ENCODE measurements at regions not wholly inside any gene's neighbourhood (a gene's known extent, or its start where the extent isn't known, plus 50 kb on each side); places are given as distances from the start of the nearest gene placed in this dataset.
"Not testable (repeated sequence)": the region's sequence is repeated elsewhere in the genome, so short reads cannot be mapped to it uniquely, and the experiment has no call there.

DNA sequence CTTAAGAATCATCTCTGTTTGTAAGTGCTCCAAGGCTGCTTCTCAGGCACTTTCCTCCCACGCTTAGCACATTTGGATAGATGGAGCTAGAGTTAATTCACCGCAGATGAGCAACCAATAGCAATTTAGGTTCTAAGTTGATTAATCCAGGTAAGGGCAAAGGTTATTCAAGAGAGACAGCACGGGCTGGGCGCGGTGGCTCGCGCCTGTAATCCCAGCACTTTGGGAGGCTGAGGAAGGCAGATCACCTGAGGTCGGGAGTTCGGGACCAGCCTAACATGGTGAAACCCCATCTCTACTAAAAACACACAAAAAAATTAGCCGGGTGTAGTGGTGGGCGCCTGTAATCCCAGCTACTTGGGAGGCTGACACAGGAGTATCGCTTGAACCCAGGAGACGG lies 54.5 kb upstream of the UNC13C start:
- not testable (repeated sequence) for DNase-seq

DNA sequence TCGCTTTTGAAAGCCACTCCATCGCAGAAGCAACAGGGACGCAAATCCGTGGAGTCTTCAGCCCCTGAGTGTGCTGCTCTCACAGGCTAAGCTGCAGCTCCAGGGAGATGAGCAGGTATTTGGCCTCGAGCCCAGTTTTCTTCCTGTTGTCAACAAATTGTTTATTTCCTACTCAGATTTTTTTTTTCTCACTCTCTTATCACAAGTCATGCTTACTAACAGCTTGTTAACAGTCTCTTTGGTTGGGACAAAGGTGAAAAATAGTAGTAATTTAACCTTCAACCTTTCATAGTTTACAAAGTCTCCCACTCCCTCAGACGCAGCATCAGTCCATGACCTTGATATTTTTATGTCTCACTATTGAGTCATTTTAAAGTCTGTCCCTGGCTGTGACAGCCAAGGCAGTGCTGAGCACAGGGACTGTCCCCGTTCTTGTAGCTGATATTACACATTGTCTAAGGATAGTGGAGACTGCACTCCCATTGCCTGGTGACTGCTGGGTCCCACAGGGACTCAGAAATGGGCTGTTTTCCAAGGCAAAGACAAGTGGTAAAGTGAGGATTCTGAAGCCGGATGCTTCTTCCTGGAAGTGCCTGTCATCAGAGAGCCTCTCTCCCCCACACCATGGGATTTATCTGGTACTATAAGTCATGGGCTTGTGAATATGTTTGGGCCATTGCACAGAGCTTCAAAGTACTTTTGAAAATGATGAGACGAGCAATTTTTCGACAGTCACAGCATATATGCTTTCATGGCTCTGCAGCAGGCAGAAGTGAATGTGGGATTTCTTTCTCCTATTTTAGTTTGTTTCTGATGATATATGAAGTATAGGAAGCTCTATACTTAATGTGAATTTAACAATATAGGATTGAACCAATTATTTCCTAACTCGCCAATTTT lies 59.8 kb upstream of the UNC13C start:
- DNase-seq, result no peak

DNA sequence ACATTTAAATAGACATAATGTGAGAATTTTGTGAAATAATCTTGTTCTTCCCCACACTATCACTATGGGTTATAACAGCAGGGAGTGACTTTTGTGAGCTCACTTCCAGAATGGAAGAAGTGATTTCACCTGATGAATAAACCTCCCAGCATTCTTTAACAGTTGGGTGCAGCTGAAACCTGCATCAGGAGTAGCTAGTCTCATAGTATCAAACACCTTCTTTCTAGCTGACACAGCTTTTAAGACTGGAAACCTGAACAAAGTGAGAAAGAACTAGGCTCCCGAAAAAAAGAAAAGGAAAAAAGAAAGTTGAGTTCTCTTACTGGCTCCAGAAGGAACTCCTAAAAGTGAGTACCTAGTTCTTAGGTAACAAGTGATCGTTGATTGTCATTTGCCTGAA lies 61.1 kb upstream of the UNC13C start:
- DNase-seq, result no peak

DNA sequence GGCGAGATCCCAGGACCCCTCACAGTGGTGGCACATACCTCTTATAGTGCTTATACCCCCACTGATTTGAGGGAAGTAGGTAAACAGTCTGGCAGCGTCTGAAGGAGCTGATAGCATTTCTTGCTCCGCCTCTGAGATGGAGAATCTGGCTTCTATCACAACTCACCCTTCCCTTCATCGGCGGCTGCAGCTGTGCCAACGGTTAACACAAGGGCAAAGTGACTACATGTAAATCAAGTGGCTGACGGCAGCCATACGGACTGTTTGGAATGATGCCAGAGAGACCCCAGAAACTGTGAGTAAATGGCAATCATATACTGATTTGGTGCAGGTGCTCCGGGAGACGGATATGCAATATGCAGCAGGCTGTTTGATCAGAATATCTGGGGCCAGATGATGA lies 66.8 kb upstream of the UNC13C start:
- no peak for DNase-seq

DNA sequence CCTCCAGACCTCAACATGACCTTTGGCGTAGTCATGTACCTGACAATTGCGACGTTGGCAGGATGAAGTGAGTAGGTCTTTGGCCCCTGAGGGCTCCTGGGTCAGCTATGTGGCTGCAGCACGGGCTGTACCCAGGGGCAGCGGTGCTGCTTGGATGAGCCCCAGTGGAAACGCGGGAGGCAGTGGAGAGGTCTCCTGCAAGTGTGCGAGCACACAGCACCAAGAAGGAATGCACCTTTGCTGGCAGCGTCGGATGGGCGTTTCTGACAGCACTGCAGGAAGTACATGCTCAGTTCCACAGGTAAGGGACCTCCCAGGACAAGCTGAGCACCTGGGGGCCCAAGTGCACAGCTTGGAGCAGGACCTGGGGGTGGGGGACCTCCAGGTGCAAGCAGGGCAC lies 67.4 kb upstream of the UNC13C start:
- no peak for DNase-seq

DNA sequence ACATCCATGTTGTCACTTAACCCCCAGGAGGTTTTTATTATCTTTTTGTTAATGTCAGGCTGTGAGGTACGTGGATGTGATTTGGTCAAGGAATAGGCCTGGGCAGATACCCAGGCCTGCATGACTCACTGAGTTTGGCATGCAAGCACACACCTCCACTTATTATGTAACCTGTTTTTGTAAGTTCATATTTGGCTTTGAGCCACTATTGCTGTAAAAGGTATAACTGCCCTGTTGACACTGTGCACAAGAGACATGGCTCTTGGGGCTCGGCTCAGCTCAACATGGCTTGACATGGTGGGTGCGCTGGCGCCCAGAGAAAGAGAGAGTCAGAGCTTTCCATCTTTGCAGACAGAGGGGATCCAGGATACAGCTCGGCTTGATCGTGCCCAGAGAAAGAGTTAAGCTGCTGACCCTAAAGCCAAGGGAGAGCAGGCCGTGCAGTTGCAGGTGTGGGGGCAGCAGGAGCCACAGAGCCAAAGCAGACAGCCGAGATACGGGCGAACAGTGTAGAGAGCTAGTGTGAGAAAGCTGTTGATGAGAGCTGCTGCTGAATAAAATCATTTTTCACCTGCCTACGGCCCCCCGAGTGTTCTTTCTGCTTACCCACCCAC lies 67.9 kb upstream of the UNC13C start:
- DNase-seq, result no peak

DNA sequence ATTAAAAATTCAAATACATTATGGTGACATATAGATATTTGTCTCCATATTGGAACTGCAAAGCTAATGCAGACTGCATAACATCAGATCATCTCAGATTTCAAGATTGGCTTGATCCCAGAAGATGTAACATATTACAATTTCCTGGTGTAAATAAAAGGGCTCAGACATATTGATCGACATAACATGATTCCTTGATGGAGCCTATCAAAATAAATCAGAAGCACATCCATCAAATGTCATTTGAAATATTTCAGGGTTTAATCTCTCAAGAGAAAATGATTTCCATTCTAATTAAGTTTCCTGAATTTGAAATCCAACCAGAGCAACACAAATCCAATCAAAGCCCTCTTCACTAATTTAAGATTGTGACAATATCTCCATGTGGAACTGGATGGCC lies 75.1 kb upstream of the UNC13C start:
- no peak for DNase-seq

DNA sequence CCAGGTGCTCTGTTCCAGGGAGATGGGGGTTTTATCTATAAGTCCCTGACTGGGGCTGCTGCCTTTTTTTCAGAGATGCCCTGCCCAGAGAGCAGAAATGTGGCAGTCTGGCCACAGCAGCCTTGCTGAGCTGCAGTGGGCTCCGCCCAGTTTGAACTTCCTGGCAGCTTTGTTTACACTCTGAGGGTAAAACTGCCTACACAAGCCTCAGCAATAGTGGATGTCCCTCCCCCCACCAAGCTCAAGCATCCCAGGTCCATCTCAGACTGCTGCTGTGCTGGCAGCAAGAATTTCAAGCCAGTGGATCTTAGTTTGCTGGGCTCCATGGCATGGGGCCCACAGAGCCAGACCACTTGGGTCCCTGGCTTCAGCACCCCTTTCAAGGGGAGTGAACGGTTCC lies 84.8 kb upstream of the UNC13C start:
- not testable (repeated sequence) for DNase-seq

DNA sequence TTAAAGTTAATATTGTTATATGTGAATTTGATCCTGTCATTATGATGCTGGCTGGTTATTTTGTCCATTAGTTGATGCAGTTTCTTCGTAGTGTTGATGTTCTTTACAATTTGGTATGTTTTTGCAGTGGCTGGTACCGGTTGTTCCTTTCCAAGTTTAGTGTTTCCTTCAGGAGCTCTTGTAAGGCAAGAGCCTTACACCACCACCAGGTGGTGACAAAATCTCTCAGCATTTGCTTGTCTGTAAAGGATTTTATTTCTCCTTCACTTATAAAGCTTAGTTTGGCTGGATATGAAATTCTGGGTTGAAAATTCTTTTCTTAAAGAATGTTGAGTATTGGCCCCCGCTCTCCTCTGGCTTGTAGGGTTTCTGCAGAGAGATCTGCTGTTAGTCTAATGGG lies 86.4 kb upstream of the UNC13C start:
- not testable (repeated sequence) for DNase-seq

DNA sequence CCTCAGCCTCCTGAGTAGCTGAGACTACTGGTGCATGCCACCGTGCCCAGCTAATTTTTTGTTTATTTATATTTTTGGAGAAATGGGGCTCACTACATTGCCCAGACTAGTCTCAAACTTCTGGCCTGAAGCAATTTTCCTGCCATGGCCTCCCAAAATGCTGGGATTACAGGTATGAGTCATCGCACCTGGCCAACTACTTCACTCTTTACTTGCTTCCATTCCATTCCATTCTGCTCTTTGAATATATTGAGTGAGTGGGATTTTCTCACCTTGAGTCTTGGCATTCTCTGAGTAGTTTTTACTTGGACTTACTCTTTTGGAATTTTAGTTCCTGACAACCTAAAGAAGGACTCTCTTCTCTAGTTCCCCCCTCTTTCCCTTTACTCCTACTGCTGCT lies 93.8 kb upstream of the UNC13C start:
- DNase-seq, result no peak

DNA sequence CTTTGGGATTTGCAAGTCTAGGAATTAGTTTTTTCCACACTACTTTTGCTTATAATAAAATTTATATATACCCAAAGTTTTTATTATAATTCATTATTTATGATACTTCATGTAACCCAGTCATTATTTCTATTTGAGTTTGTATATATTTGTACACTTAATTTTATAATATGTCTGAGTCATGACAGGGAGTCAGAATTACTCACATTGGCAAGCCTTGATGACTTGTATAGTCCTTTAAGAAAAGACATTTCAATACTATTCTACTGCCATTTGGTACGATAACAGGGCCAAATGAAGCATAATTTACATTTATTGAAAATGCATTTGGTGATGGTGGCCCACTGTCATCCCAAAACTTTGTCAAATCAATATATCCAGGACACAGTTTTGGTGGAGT lies 95.9 kb upstream of the UNC13C start:
- DNase-seq, result no peak

DNA sequence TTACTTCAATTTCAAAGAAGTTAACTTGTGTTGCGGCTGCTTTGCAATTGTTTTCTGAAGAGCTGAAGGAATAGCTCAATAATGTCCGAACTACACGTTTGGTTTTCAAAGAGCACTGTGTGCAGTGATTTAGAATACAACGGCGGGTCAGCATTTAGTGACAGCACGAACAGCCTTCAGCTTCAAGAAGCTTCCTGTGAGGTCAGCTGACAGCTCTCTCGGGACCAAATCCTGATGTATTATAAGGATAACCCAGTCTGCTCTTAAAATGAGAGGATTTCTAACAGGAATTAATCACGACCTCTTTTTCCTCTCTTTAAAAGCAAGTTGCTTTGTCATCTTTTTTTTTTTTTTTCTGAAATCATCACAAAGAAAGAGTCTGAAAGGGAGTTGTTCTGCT lies 97.9 kb upstream of the UNC13C start:
- DNase-seq, result no peak

DNA sequence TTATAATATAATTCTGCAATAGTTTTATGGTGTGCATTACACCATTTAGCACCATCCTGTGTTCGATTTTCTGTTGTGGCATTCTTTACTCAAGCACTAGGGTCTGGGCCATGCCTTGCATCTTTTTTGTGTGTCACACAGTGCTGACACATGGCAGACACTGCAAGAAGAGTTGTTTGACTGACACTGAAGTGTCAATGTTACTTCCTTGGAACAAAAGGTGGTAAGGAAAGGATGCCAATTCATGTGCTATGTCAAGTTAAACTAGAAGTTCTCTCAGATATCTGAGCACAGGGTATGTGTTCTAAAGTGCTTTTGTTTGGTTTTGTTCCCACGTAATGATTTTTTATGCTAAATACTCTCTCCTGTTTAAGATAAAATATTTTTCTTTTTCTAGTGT lies 102.5 kb upstream of the UNC13C start:
- no peak for DNase-seq

DNA sequence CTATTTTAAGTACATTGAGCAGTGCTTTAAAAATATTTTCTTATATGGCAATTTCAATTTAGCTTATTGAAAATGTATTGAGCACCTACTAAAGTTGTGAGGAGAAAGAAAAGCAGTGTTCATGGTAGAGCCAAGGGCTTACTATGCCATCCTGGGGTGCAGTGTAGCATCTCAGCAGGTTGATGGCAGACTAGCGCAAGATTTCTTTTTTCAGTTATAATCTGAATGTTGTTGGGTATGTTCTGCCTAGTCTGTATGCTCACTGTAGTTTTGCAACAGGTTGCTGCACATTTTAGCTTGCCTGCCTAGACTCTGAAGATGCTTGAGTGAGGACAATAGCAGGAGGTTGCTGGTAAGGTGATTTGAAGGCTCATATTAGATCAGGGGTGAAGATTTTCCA lies 103.1 kb upstream of the UNC13C start:
- DNase-seq, result no peak

DNA sequence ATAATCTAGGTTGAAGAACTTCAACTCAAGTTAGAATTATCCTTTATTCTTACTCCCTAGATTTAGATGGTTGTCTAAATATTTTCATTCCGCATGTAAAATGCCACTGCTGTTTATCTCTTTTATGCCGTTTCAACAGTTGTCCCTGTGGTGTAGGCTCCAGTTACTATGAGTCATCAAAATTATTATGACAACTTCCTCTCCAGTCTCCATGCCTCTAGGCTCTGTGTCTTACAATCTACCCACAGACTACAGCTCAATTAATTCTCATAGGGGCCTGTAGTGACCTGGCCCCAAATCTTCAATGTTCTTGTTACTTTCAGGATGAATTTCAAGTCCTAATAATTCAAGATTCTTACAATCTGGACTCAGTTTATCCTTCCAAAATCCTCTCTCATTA lies 105.8 kb upstream of the UNC13C start:
- DNase-seq, result no peak

DNA sequence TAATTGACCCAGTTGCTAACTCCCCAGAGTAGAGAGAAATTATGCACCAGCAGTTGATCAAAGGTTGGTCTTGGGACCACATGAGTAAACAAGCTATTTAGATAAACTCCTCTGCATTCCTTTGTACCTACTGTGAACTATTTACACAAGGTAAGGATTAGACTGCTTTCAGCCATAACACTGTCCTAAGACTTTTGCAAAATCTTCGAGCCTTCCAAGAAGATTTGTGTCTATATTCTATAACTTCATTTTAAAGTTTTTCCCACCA lies 108.5 kb upstream of the UNC13C start:
- DNase-seq, result no peak

DNA sequence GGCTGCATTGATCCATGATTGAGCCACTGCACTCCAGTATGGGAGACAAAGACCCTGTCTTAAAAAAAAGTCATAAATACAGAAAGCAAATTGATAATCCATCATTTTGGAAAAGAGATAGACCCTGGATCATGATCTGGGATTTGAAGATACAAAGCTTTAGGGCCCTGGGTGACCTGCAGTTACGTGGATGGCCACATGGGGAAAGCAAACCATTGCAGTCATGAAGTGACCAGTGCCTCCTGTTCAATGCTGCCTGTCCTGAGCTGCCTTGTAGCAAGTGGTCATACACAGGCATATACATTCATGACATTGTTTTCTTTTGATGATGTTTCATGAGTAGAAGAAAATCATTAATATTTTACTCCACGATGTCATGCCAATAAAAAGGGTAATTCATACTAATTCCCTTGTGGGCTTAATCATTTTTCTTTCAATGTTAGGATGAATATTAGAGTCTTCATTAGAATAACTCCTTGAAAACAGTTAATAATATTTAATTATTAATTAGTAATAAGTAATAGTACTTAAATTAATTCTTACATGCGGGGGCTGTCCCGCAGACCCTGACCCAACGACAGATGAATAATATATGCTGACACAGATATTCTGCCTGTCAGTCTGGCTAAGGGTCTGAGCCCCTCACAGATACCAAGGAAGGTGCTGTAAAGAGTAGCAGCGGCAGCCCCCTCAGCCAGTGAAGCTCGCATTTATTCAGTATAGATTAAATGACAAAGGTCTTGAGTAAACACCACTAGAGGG lies 109.0 kb upstream of the UNC13C start:
- DNase-seq, result no peak

DNA sequence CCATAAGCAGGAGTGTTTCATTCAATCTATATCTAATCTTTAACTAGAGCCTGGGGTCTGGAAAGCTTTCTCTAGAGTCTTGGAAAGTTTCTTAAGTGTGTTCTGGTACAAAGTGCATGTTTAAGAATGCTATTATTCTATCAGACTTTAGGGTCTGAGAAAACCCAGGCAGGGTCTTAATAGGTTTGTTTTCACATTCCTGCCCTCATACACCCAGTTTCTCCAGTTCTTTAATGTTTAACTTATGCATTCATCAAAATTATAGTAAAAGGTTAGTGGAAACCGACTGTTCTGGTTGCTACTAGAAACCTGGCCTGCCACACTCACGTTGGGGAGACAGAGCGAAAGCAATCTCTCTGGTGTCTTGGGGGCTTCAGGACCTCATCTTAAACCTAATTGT lies 102.9 kb upstream of the WDR72 start:
- no peak for DNase-seq

DNA sequence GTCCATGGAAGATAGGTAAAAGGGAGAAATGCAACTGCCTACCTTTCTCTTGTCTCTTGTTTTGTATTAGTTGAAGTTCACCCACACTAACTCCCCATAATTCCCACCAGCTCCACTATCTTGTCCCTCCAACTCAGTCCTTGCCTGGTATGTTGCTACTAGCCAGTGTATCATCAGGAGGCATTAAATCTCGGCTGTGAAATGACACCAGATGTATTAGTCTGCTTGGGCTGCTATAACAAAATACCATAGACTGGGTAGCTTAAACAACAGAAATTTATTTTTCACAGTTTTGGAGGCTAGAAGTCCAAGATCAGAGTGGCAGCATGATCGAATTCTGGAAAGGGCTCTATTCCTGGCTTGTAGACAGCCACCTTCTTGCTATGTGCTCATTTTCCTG lies 102.3 kb upstream of the WDR72 start:
- no peak for DNase-seq

DNA sequence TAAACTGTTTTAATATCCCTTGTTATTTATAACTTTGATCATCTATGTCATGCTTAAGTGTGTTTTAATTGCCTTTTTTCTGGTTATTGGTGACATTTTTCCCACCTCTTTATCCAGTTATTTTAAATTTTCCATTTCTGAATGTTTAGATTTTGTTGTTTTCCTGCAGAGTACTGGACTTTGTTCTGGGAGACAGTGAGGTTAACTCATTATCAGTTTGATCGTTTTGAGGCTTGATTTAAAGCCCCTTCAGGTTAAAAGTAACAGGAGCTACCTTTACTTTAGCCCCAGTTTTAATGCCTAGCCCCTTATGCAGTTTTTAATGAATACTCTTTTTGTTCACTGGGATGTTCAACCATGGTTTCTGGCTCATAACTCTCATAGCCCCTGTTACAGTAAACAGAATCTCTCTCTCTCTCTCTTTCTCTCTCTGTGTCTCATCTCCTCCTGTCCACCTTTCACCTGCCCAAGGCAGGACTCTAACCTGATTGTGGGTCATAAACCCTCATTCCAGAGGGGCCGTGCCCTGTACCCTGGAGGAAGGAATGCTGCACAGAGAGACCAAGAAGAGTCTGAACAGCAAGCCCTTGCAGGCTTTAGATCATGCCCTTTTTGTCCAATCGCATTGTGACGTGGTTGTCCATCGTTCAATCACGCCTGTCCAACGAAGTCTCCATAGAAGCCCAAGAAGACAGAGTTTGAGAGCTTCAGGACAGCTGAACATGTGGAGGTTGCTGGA lies 91.8 kb upstream of the WDR72 start:
- no peak for DNase-seq

DNA sequence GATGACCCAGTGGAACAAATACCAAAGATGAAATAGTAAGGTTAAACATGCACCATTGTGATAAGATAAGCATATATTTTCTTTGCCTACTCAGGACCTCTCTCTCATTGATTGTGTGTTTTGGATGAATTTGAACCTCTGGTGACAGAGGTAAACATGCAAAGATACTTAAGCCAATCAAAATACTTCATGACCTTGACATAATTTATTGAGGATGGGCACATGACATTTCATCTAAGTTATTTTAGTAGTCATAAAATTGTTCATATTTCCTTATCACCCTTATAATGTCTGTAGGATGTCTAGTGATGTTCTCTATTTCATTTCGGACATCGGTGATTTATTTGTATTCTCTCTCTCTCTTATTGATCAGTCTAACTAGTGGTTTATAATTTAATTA lies 88.3 kb upstream of the WDR72 start:
- no peak for DNase-seq

DNA sequence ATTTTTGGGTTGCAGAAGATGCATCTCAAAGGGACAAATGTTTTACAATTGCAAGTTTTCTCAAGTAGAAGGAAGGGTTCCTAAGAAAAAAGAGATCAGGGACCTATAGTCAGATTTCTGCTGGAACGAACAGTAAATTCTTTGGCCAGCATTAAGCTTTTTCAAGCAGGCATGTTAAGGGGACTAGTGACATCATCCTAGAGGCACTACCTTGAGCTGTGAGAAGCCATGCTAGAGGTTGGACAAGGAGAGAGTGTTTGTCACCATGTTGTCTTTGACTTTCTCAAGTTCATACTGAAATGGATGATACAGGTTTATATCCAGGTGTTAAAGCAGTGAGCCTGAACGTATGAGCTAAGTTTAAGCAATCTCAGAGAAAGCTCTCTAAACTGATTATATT lies 85.2 kb upstream of the WDR72 start:
- no peak for DNase-seq

DNA sequence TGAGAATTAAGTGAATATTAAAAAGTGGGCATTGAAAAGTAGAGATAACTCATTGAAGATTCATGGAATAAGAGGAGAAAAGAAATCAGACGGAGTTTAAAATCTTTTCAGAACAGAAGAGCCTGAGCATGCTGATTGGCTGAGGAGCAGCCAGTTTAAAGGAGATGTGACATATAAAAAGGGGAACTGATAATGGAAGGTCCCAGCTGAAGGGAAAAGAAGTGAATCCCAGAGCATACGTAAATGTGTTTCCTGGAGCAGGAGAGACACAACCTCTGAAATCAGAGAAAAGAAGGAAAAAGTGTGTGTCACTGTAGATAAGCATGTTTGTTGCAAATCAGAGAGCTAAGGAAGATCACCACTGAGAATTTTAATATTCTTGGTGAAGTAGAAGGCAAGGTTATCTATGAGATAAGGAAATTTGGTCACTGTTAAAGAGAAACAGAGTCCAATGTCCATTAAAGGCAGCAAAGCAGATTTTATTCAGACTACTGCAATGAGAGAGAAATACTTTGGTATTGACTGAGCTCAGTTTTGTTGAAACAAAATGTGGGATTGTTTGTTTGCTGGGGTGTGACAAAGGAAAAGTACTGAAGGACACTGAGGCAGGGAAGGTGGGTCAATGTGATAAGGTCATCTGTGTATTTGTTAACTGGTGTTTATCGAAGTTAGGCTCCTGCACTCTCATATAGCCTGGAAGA lies 84.6 kb upstream of the WDR72 start:
- DNase-seq, result no peak
